Choroid plexus epithelial cell (primary cell): ENCODE measurements at regions not wholly inside any gene's neighbourhood (a gene's known extent, or its start where the extent isn't known, plus 50 kb on each side); places are given as distances from the start of the nearest gene placed in this dataset.

Source experiments
- DNase-seq: peaks from one replicate; pipeline ENCODE4 v3.0.0-alpha.2; 2010; ENCODE audit warnings: low read depth
- H3K4me3 ChIP-seq: 2 replicates; pipeline ENCODE4 v1.5.1; 2011; ENCODE audit warnings: low read depth, mild to moderate bottlenecking, control low read depth, low read length, moderate library complexity
- CTCF ChIP-seq: conservative IDR thresholded peaks from 2 replicates; pipeline ENCODE4 v1.5.1; 2011; ENCODE audit warnings: low read depth, mild to moderate bottlenecking, control low read depth, inconsistent platforms, low read length, moderate library complexity

GRCh38 chr4:81963763-81964020 is 410.1 kb downstream of the HNRNPD start:
- DNase-seq = no peak
- H3K4me3 ChIP-seq = no peak overlapping the region
- TF ChIP-seq CTCF = no peak

GRCh38 chr4:81963015-81963762 is 410.6 kb downstream of the HNRNPD start:
- no peak for DNase-seq
- H3K4me3 ChIP-seq = no peak overlapping the region
- no peak for TF ChIP-seq CTCF

GRCh38 chr4:81960961-81961360 is 412.8 kb downstream of the HNRNPD start:
- no peak overlapping the region for H3K4me3 ChIP-seq
- DNase-seq = no peak
- no peak for TF ChIP-seq CTCF

- H3K4me3 ChIP-seq = no peak overlapping the region
- TF ChIP-seq CTCF = no peak
- DNase-seq = no peak
These were observed 419.5 kb downstream of the HNRNPD start for GRCh38 chr4:81954271-81954670.

- no peak overlapping the region for H3K4me3 ChIP-seq
- no peak for DNase-seq
- no peak for TF ChIP-seq CTCF
These were observed 421.8 kb downstream of the HNRNPD start for GRCh38 chr4:81951891-81952455.

- DNase-seq = no peak
- H3K4me3 ChIP-seq = no peak overlapping the region
- TF ChIP-seq CTCF = no peak
These were observed 426.8 kb downstream of the HNRNPD start for GRCh38 chr4:81946996-81947395.
